ENCODE measurements at regions not wholly inside any gene's neighbourhood (a gene's known extent, or its start where the extent isn't known, plus 50 kb on each side); places are given as distances from the start of the nearest gene placed in this dataset.
"Not testable (repeated sequence)": the region's sequence is repeated elsewhere in the genome, so short reads cannot be mapped to it uniquely, and the experiment has no call there.

DNA sequence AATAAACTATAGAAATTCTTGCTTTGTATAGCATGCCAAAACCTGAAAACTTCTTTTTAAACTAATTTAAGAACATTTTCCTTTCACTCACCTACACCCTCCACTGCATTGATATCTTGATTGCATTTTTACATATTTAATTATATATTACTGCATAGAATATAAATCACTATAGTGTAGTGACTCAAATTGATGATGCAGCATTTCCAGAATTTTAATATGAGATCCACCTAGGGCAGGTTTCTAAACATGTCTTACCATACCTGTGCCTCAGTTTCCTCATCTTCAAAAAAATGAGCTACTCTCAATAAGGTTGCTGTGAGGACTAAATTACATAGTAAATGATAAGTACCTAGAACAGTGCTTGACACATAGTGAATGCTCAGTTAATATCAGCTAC lies 881.5 kb downstream of the RPS29 start:
- DNase-seq (ENCODE audit: insufficient read length, low spot score) (no peak), FAIRE-seq (no peak)
- TF ChIP-seq, protein P1, sequence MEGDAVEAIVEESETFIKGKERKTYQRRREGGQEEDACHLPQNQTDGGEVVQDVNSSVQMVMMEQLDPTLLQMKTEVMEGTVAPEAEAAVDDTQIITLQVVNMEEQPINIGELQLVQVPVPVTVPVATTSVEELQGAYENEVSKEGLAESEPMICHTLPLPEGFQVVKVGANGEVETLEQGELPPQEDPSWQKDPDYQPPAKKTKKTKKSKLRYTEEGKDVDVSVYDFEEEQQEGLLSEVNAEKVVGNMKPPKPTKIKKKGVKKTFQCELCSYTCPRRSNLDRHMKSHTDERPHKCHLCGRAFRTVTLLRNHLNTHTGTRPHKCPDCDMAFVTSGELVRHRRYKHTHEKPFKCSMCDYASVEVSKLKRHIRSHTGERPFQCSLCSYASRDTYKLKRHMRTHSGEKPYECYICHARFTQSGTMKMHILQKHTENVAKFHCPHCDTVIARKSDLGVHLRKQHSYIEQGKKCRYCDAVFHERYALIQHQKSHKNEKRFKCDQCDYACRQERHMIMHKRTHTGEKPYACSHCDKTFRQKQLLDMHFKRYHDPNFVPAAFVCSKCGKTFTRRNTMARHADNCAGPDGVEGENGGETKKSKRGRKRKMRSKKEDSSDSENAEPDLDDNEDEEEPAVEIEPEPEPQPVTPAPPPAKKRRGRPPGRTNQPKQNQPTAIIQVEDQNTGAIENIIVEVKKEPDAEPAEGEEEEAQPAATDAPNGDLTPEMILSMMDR (IDR thresholded peaks at IDR 0.05; ENCODE audit: insufficient read depth, missing control alignments): no peak

DNA sequence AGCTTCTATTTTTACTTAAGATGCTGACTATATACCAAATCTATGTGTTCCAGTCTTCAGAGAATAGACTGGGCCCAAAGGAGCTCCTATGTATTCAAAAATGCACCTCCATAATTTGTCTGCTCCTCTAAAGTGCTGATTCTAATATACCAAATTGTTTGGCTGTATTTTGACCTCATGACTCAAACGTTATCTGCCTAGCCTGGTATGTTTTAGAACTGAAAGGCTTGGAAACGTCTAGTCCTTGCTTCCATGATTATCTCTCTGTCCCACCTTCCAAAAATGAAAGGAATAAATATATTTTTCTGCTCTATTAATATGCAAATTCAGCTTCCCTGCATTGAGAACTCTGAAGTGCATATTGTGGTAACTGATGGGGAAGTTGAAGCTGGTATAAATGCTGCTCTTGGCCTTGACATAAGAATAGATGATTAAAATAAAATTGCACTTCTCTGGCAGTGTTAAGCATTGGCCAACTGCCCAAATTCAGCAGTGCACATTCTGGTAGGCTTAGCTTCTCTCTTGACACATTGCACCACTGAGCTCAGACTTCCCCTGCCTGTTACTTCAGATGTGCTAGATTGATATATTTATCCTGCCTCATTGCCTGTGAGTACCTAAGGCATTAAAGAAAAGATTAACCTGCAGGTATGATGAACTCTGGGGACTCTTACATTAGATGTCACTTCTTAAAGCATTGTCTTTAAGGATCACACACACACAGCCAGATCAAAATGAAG lies 882.3 kb downstream of the RPS29 start:
- TF ChIP-seq, protein P1 (IDR thresholded peaks at IDR 0.05; ENCODE audit: insufficient read depth, missing control alignments): no peak
- DNase-seq (ENCODE audit: insufficient read length, low spot score) (no peak), FAIRE-seq (no peak)

DNA sequence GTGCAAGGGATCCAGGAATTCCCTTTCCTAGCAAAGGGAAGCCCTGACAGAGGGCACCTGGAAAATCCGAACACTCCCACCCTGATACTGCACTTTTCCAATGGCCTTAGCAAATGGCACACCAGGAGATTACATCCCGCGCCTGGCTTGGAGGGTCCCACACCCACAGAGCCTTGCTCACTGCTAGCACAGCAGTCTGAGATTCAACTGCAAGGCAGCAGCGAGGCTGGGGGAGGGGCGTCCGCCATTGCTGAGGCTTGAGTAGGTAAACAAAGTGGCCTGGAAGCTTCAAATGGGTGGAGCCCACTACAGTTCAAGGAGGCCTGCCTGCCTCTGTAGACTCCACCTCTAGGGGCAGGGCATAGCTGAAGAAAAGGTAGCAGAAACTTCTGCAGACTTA lies 888.8 kb downstream of the RPS29 start:
- FAIRE-seq: not testable (repeated sequence)

DNA sequence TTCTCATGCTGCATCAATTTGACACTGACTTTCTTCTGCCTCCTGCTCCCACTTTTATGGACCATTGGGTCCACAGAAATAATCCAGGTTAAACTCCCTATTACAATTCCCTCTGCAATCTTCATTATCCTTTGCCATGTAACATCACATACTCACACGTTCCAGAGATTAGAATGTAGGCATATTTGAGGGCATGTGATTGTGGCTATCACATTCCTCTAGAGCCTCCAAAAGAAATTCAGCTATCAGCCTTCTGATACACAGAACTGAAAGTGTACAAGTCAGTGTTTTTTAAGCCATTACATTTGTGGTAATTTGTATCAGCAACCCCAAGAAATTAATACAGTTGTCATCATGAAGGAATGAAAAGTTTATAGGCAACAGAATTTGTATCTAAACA lies 892.4 kb downstream of the RPS29 start:
- no peak for FAIRE-seq
- TF ChIP-seq, protein P1 (IDR thresholded peaks at IDR 0.05; ENCODE audit: insufficient read depth, missing control alignments): no peak
- no peak for DNase-seq (ENCODE audit: insufficient read length, low spot score)

More for the DNA sequence above, 888.8 kb downstream of the RPS29 start:
- DNase-seq (ENCODE audit: insufficient read length, low spot score): not testable (repeated sequence)

DNA sequence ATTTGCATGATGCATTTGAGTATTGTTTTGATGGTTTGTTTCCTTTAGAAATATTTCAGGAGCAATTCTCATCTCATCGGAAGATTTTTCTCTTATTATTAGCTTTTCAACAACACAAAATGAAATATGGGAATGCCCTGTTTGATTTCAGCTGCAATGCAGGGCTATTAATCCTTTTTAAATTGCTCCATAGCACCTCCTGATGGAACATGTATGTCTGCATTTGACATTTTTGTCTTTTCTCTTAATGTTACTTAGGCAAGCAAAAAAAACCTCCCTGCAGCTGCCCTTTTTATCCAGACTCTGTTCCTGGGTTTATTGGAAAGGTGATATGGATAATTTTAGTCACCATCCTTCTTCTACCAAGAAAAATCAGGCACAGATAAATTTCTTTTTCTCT lies 895.8 kb downstream of the RPS29 start:
- TF ChIP-seq, protein P1 (IDR thresholded peaks at IDR 0.05; ENCODE audit: insufficient read depth, missing control alignments): peak; percentile 22
- no peak for DNase-seq (ENCODE audit: insufficient read length, low spot score)
- peak; percentile 38 for FAIRE-seq

DNA sequence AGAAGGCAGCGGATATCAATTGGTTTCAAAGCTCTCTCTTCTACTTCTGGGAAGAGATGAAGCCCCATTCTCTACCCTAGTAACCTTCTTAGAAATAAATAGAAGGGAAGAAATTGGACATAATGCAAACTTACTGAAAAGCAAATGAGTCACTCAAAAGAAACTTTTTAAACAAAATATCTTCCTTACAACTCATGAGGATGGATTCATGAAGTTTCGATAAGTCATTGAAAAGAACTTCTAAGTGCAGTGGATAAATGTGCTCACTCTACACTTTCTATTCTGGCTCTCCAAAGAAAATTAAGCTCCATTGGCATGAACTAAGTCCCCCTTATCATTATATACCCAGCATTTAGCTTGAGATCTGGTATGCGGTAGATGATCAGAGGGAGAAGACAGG lies 899.5 kb downstream of the RPS29 start:
- DNase-seq (ENCODE audit: insufficient read length, low spot score): no peak
- no peak for FAIRE-seq
- TF ChIP-seq, protein P1 (IDR thresholded peaks at IDR 0.05; ENCODE audit: insufficient read depth, missing control alignments): no peak

DNA sequence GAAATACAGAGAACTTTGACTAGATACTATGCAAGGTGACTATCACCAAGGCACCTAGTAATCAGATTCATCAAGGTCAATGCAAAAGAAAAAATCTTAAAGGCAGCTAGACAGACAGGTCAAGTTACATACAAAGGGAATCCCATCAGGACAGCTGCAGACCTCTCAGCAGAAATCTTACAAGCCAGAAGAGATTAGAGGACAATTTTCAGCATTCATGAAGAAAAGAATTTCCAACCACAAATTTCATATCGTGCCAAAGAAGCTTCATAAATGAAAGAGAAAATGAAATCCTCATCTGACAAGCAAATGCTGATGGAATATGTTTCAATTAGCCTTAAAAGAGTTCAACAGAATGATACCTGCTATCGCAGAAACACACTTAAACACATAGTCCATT lies 913.7 kb downstream of the RPS29 start:
- DNase-seq (ENCODE audit: insufficient read length, low spot score) (no peak), FAIRE-seq (no peak)
- TF ChIP-seq, protein P1 (IDR thresholded peaks at IDR 0.05; ENCODE audit: insufficient read depth, missing control alignments): no peak
